ENCODE measurements at regions not wholly inside any gene's neighbourhood (a gene's known extent, or its start where the extent isn't known, plus 50 kb on each side); places are given as distances from the start of the nearest gene placed in this dataset.

DNA sequence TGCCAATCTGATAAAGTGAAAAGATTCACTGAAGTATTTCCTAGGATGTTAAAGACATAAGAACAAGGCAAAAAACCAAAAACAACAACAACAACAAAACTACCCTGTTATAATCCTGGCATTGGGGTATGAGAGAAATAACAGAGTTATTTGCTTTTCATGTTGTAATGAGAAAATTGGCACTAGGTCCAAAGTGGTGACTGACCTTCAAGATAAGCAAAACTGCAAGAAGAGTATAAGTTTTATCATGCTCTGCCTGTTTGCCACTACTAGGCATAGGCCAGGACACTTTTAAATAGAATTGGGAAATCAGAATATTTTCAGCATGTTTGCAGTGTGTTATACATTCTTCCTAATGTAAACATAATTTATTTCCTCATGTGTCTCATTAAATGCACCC is 140.1 kb upstream of the CPM start:
- Histone ChIP-seq H2BK12ac (ENCODE audit: low read length) (no peak overlapping the region), H3K18ac (ENCODE audit: low read length) (no peak overlapping the region), H3K79me1 (ENCODE audit: low read depth, low read length) (no peaks in the 10 kb centered on the region), H2AFZ (ENCODE audit: low read length) (no peak overlapping the region), H2BK15ac (ENCODE audit: low read length) (no peak overlapping the region), H3K27ac (replicated peaks; ENCODE audit: low read length) (no peak overlapping the region), H4K91ac (ENCODE audit: low read depth, low read length, poor library complexity) (no peak overlapping the region), H2AK5ac (ENCODE audit: low read depth, low read length) (no peak overlapping the region), H3K23ac (ENCODE audit: low read depth, low read length, poor library complexity) (no peak overlapping the region), H3K4me2 (ENCODE audit: insufficient read depth, low read length, poor library complexity, severe bottlenecking) (no peak overlapping the region), H2BK5ac (ENCODE audit: low read length) (no peak overlapping the region), H3K27me3 (ENCODE audit: control insufficient read depth in 3 of 3, insufficient read depth in 3 of 3, low read depth in 1 of 3, low read length in 3 of 3) (no peaks in the 10 kb centered on the region), H3K4me3 (ENCODE audit: low read length in 2 of 2) (no peak overlapping the region), H3K36me3 (replicated peaks in 1 of 2; ENCODE audit: control insufficient read depth in 2 of 2, insufficient read depth in 2 of 2, low read length in 2 of 2) (no peaks in the 10 kb centered on the region), H3K9ac (ENCODE audit: low read depth, low read length, poor library complexity) (no peak overlapping the region), H3K4me1 (ENCODE audit: control insufficient read depth in 2 of 2, insufficient read depth in 1 of 2, low read depth in 1 of 2, low read length in 2 of 2) (no peaks in the 10 kb centered on the region), H3K9me3 (replicated peaks in 1 of 2; ENCODE audit: control insufficient read depth in 2 of 2, insufficient read depth in 1 of 2, low read depth in 1 of 2, low read length in 2 of 2) (no peaks in the 10 kb centered on the region), H4K8ac (ENCODE audit: low read depth, low read length) (no peak overlapping the region), H3K4ac (ENCODE audit: low read length) (no peak overlapping the region), H2BK120ac (ENCODE audit: low read depth, low read length) (no peak overlapping the region), H3K14ac (ENCODE audit: low read length) (no peak overlapping the region)
- no peak for DNase-seq (ENCODE audit: low spot score)

DNA sequence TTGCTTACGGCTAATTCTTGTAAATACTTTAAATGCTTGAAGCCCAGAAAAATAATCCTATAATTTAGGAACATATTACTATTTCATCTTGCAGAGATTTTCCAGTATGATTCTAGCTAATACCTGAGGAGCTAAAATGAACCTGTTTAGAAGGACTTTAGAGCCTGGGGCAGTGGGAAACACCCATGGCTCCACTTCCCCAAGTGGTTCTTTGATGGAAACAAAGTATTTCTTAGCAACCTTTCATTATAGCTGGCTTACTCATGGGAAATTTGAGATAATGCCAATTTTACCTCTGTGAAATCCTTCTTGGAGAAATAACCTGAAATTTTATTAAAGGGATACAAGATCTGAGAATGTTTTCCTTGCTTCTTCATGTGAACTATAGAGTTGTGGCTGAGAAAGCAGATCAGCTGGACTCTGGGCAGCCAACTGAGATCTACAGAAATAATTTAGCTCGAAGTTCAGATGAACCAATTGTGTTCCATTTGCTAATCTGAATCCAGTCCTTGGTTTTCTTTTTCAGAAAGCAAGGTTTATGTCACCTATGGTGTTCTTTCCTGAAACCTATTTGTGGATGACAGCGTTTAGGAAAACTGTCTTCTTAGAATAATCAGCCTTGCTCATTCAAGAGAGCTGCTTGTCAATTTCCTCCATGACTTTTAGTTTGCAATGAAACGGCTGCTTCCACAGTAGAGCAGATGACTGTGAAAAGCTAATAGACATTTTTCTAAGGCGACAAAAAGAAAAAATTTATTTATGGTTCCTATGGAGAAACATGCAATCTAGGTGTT is 141.8 kb upstream of the CPM start:
- no peak overlapping the region for H3K27ac ChIP-seq (replicated peaks; ENCODE audit: low read length)
- no peaks in the 10 kb centered on the region for H3K9me3 ChIP-seq (replicated peaks in 1 of 2; ENCODE audit: control insufficient read depth in 2 of 2, insufficient read depth in 1 of 2, low read depth in 1 of 2, low read length in 2 of 2)
- H4K8ac ChIP-seq (ENCODE audit: low read depth, low read length), result no peak overlapping the region
- no peaks in the 10 kb centered on the region for H3K4me1 ChIP-seq (ENCODE audit: control insufficient read depth in 2 of 2, insufficient read depth in 1 of 2, low read depth in 1 of 2, low read length in 2 of 2)
- no peak for DNase-seq (ENCODE audit: low spot score)
- H4K91ac ChIP-seq (ENCODE audit: low read depth, low read length, poor library complexity), result no peak overlapping the region
- H2BK5ac ChIP-seq (ENCODE audit: low read length), result no peak overlapping the region
- no peak overlapping the region for H3K4ac ChIP-seq (ENCODE audit: low read length)
- no peak overlapping the region for H2AK5ac ChIP-seq (ENCODE audit: low read depth, low read length)
- H3K4me3 ChIP-seq (ENCODE audit: low read length in 2 of 2), result no peak overlapping the region
- no CpG with 5 or more reads among the region's 5 CpGs for WGBS, 2 donors (ENCODE audit: extremely low coverage in 2 of 2, insufficient read length in 2 of 2, insufficient replicate concordance in 1 of 2)
- H2BK15ac ChIP-seq (ENCODE audit: low read length), result no peak overlapping the region
- H3K14ac ChIP-seq (ENCODE audit: low read length), result no peak overlapping the region
- no peak overlapping the region for H3K23ac ChIP-seq (ENCODE audit: low read depth, low read length, poor library complexity)
- no peaks in the 10 kb centered on the region for H3K36me3 ChIP-seq (replicated peaks in 1 of 2; ENCODE audit: control insufficient read depth in 2 of 2, insufficient read depth in 2 of 2, low read length in 2 of 2)
- H2AFZ ChIP-seq (ENCODE audit: low read length), result no peak overlapping the region
- no peaks in the 10 kb centered on the region for H3K79me1 ChIP-seq (ENCODE audit: low read depth, low read length)
- H2BK12ac ChIP-seq (ENCODE audit: low read length), result no peak overlapping the region
- H2BK120ac ChIP-seq (ENCODE audit: low read depth, low read length), result no peak overlapping the region
- H3K27me3 ChIP-seq (ENCODE audit: control insufficient read depth in 3 of 3, insufficient read depth in 3 of 3, low read depth in 1 of 3, low read length in 3 of 3), result no peaks in the 10 kb centered on the region
- no peak overlapping the region for H3K18ac ChIP-seq (ENCODE audit: low read length)
- H3K9ac ChIP-seq (ENCODE audit: low read depth, low read length, poor library complexity), result no peak overlapping the region
- no peak overlapping the region for H3K4me2 ChIP-seq (ENCODE audit: insufficient read depth, low read length, poor library complexity, severe bottlenecking)

DNA sequence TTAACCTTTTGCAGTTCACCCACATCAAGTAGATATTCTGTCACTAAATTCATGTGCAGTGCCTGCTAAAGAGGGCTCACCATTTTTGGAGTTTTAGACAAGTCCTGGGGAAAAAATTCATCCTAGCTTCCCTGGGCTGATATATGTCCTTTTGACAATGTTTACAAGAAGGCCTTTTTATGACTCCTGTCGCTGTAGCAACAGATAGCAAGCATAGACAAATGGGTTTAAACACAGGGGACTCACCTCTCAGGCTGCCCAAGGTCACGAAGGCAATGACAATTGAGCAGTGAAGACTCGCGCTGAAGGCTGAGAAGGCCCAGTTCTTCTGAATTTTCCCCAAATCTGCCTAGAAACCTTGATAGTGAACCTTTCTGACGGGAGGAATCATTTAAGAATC is 150.7 kb upstream of the CPM start:
- Histone ChIP-seq H3K4ac (ENCODE audit: low read length) (no peak overlapping the region), H3K27me3 (ENCODE audit: control insufficient read depth in 3 of 3, insufficient read depth in 3 of 3, low read depth in 1 of 3, low read length in 3 of 3) (no peaks in the 10 kb centered on the region), H2AFZ (ENCODE audit: low read length) (no peak overlapping the region), H3K4me1 (ENCODE audit: control insufficient read depth in 2 of 2, insufficient read depth in 1 of 2, low read depth in 1 of 2, low read length in 2 of 2) (peaks cover 0 to 2% of the 10 kb centered on the region in 2 donors), H3K4me3 (ENCODE audit: low read length in 2 of 2) (no peak overlapping the region), H2BK12ac (ENCODE audit: low read length) (no peak overlapping the region), H4K91ac (ENCODE audit: low read depth, low read length, poor library complexity) (no peak overlapping the region), H3K18ac (ENCODE audit: low read length) (no peak overlapping the region), H3K4me2 (ENCODE audit: insufficient read depth, low read length, poor library complexity, severe bottlenecking) (no peak overlapping the region), H3K23ac (ENCODE audit: low read depth, low read length, poor library complexity) (no peak overlapping the region), H3K36me3 (replicated peaks in 1 of 2; ENCODE audit: control insufficient read depth in 2 of 2, insufficient read depth in 2 of 2, low read length in 2 of 2) (no peaks in the 10 kb centered on the region), H3K9me3 (replicated peaks in 1 of 2; ENCODE audit: control insufficient read depth in 2 of 2, insufficient read depth in 1 of 2, low read depth in 1 of 2, low read length in 2 of 2) (no peaks in the 10 kb centered on the region), H3K14ac (ENCODE audit: low read length) (no peak overlapping the region), H2BK5ac (ENCODE audit: low read length) (no peak overlapping the region), H2BK15ac (ENCODE audit: low read length) (no peak overlapping the region), H2AK5ac (ENCODE audit: low read depth, low read length) (no peak overlapping the region), H3K79me1 (ENCODE audit: low read depth, low read length) (no peaks in the 10 kb centered on the region), H3K9ac (ENCODE audit: low read depth, low read length, poor library complexity) (no peak overlapping the region), H4K8ac (ENCODE audit: low read depth, low read length) (no peak overlapping the region), H3K27ac (replicated peaks; ENCODE audit: low read length) (no peak overlapping the region), H2BK120ac (ENCODE audit: low read depth, low read length) (no peak overlapping the region)
- DNase-seq (ENCODE audit: low spot score), result no peak
- no CpG with 5 or more reads among the region's 5 CpGs for WGBS, 2 donors (ENCODE audit: extremely low coverage in 2 of 2, insufficient read length in 2 of 2, insufficient replicate concordance in 1 of 2)

DNA sequence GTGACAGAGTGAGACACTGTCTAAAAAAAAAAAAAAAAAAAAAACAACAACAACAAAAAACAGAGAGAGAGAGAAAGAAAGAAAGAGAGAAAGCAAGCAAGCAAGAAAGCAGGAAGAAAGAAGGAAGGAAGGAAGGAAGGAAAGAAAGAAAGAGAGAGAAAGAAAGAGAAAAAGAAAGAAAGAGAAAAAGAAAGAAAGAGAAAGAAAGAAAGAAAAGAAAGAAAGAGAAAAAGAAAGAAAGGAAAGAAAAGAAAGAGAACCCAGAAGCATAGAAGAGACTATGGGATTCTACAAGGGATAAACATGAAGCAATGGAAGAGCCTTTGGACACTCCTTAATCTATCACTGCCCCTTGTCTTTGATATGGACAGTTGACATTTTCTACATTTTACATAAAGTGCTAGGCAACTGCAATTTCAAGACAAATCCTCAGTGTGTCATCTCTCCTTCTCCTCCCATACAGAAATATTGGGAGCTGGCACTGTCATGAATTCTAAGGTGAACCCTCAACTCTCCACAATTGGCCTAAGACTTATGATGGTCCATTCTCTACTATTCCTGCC is 151.9 kb upstream of the CPM start:
- H3K9ac ChIP-seq (ENCODE audit: low read depth, low read length, poor library complexity), result no peak overlapping the region
- H3K4me3 ChIP-seq (ENCODE audit: low read length in 2 of 2), result no peak overlapping the region
- H3K23ac ChIP-seq (ENCODE audit: low read depth, low read length, poor library complexity), result no peak overlapping the region
- no peak overlapping the region for H4K91ac ChIP-seq (ENCODE audit: low read depth, low read length, poor library complexity)
- H2BK15ac ChIP-seq (ENCODE audit: low read length), result no peak overlapping the region
- H3K14ac ChIP-seq (ENCODE audit: low read length), result no peak overlapping the region
- H3K27ac ChIP-seq (replicated peaks; ENCODE audit: low read length), result no peak overlapping the region
- no peaks in the 10 kb centered on the region for H3K79me1 ChIP-seq (ENCODE audit: low read depth, low read length)
- no peak overlapping the region for H2AFZ ChIP-seq (ENCODE audit: low read length)
- H3K4ac ChIP-seq (ENCODE audit: low read length), result no peak overlapping the region
- H2BK12ac ChIP-seq (ENCODE audit: low read length), result no peak overlapping the region
- no peaks in the 10 kb centered on the region for H3K9me3 ChIP-seq (replicated peaks in 1 of 2; ENCODE audit: control insufficient read depth in 2 of 2, insufficient read depth in 1 of 2, low read depth in 1 of 2, low read length in 2 of 2)
- H4K8ac ChIP-seq (ENCODE audit: low read depth, low read length), result no peak overlapping the region
- H2AK5ac ChIP-seq (ENCODE audit: low read depth, low read length), result no peak overlapping the region
- no peak overlapping the region for H2BK120ac ChIP-seq (ENCODE audit: low read depth, low read length)
- peaks cover 0 to 1% (median 0%) of the 10 kb centered on the region in 3 experiments for H3K27me3 ChIP-seq (ENCODE audit: control insufficient read depth in 3 of 3, insufficient read depth in 3 of 3, low read depth in 1 of 3, low read length in 3 of 3)
- H3K4me2 ChIP-seq (ENCODE audit: insufficient read depth, low read length, poor library complexity, severe bottlenecking), result no peak overlapping the region
- H3K4me1 ChIP-seq (ENCODE audit: control insufficient read depth in 2 of 2, insufficient read depth in 1 of 2, low read depth in 1 of 2, low read length in 2 of 2), result peaks cover 0 to 2% of the 10 kb centered on the region in 2 donors
- H2BK5ac ChIP-seq (ENCODE audit: low read length), result no peak overlapping the region
- no peak for DNase-seq (ENCODE audit: low spot score)
- no peaks in the 10 kb centered on the region for H3K36me3 ChIP-seq (replicated peaks in 1 of 2; ENCODE audit: control insufficient read depth in 2 of 2, insufficient read depth in 2 of 2, low read length in 2 of 2)
- H3K18ac ChIP-seq (ENCODE audit: low read length), result no peak overlapping the region
